Breast epithelium (tissue), 3 donors: ENCODE measurements at regions not wholly inside any gene's neighbourhood (a gene's known extent, or its start where the extent isn't known, plus 50 kb on each side); places are given as distances from the start of the nearest gene placed in this dataset.

Experiments used
- POLR2A ChIP-seq: fragments of 450-650 bp; IDR thresholded peaks from one replicate; pipeline ENCODE4 v1.6.1; 2016; ENCODE audit warnings: antibody characterized with exemption, mild to moderate bottlenecking, moderate library complexity
- POLR2AphosphoS5 ChIP-seq, 3 donors: sonication (generic); formaldehyde crosslinking; IDR thresholded peaks; one replicate each; pipeline ENCODE4 v1.6.1; 2017; ENCODE audit warnings: antibody characterized with exemption in 3 of 3
- TF ChIP-seq, protein P1 (sequence below), 3 donors: fragments of 450-650 bp; IDR thresholded peaks; one replicate each; pipeline ENCODE4 v1.5.1; 2016 to 2017; ENCODE audit warnings: antibody characterized with exemption in 3 of 3, mild to moderate bottlenecking in 3 of 3, moderate library complexity in 3 of 3

DNA sequence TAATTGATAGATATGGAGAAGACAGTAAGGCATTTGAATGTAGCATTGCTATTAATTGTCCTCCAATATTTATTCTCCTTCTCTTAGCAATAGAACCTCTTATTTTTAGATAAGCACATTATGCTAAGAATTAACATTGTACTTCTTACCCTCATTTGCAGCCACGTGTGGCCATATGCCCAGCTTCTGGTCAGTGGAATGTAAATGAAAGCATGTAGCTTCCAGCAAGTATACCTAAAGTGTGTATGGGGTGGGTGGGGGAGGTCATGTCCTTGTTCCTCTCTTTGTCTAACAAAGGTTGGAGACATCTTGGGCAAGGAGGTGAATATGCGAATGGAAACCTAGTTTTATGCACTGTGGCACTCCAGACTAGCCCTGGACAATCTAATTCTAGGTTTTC, 133.6 kb upstream of the HMCN1 start:
- TF ChIP-seq, protein P1, sequence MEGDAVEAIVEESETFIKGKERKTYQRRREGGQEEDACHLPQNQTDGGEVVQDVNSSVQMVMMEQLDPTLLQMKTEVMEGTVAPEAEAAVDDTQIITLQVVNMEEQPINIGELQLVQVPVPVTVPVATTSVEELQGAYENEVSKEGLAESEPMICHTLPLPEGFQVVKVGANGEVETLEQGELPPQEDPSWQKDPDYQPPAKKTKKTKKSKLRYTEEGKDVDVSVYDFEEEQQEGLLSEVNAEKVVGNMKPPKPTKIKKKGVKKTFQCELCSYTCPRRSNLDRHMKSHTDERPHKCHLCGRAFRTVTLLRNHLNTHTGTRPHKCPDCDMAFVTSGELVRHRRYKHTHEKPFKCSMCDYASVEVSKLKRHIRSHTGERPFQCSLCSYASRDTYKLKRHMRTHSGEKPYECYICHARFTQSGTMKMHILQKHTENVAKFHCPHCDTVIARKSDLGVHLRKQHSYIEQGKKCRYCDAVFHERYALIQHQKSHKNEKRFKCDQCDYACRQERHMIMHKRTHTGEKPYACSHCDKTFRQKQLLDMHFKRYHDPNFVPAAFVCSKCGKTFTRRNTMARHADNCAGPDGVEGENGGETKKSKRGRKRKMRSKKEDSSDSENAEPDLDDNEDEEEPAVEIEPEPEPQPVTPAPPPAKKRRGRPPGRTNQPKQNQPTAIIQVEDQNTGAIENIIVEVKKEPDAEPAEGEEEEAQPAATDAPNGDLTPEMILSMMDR (IDR thresholded peaks at IDR 0.05): no peak
- TF ChIP-seq POLR2AphosphoS5 (IDR thresholded peaks at IDR 0.05) (no peak), POLR2A (no peak)
